ENCODE measurements at regions not wholly inside any gene's neighbourhood (a gene's known extent, or its start where the extent isn't known, plus 50 kb on each side); places are given as distances from the start of the nearest gene placed in this dataset.

DNA sequence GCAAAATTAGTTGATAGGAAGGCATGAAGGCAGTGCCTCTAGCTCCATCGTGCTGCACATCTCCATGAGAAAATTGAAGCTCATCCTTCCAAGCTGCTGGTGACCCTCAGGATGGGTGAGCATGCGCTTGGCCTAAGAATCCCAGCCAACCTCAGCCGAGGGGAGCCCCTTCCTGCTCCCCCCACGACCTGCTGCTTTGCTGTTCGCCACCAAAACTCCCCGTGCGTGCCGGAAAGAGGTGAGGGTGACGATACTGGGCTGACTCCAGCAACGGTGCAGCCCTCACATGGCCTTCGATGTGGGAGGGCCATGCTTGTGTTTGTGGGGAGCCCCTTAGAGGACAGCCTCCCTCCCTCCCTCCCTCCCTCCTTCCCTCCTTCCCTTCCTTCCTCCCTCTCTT is 660.9 kb downstream of the BRD1 start:
- Histone ChIP-seq H3K27ac (replicated peaks) (no peak overlapping the region), H3K4me3 (replicated peaks; ENCODE audit: insufficient read depth, low read length) (no peak overlapping the region), H3K27me3 (ENCODE audit: insufficient read depth, poor library complexity, severe bottlenecking) (no peaks in the 10 kb centered on the region)
- TF ChIP-seq, protein P1, sequence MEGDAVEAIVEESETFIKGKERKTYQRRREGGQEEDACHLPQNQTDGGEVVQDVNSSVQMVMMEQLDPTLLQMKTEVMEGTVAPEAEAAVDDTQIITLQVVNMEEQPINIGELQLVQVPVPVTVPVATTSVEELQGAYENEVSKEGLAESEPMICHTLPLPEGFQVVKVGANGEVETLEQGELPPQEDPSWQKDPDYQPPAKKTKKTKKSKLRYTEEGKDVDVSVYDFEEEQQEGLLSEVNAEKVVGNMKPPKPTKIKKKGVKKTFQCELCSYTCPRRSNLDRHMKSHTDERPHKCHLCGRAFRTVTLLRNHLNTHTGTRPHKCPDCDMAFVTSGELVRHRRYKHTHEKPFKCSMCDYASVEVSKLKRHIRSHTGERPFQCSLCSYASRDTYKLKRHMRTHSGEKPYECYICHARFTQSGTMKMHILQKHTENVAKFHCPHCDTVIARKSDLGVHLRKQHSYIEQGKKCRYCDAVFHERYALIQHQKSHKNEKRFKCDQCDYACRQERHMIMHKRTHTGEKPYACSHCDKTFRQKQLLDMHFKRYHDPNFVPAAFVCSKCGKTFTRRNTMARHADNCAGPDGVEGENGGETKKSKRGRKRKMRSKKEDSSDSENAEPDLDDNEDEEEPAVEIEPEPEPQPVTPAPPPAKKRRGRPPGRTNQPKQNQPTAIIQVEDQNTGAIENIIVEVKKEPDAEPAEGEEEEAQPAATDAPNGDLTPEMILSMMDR (IDR thresholded peaks at IDR 0.05; ENCODE audit: insufficient read depth, low read length): no peak
- DNase-seq (ENCODE audit: low read depth in 1 of 2, low spot score in 1 of 2): no peak

DNA sequence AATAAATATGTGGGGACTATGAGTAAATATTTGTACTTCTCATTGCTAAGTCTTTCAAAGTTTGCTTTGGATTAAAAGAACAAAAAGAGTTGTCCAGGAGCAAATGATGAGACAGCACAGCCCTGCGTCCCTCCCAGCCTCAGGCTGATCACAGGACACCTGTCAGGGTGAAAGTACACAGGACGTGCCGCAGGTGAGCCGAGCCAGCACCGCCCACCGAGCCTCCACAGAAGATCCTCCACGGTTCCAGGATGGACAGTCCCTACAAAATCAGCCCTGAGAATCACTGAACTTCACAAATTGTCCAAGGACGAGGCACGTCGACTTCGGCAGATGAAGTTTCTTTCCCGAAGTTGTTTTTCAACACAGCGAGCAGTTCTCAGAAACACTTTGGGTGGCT is 661.5 kb downstream of the BRD1 start:
- Histone ChIP-seq H3K4me3 (replicated peaks; ENCODE audit: insufficient read depth, low read length) (no peak overlapping the region), H3K27me3 (ENCODE audit: insufficient read depth, poor library complexity, severe bottlenecking) (no peaks in the 10 kb centered on the region), H3K27ac (replicated peaks) (no peak overlapping the region)
- no peak for DNase-seq (ENCODE audit: low read depth in 1 of 2, low spot score in 1 of 2)
- TF ChIP-seq, protein P1 (IDR thresholded peaks at IDR 0.05; ENCODE audit: insufficient read depth, low read length): no peak
- TF ChIP-seq GABPA (IDR thresholded peaks at IDR 0.05; ENCODE audit: low read depth) (no peak), POLR2AphosphoS5 (IDR thresholded peaks at IDR 0.05; ENCODE audit: low read depth) (no peak), SPI1 (IDR thresholded peaks at IDR 0.05; ENCODE audit: borderline replicate concordance, low read depth) (no peak)
- TF ChIP-seq, protein P2, sequence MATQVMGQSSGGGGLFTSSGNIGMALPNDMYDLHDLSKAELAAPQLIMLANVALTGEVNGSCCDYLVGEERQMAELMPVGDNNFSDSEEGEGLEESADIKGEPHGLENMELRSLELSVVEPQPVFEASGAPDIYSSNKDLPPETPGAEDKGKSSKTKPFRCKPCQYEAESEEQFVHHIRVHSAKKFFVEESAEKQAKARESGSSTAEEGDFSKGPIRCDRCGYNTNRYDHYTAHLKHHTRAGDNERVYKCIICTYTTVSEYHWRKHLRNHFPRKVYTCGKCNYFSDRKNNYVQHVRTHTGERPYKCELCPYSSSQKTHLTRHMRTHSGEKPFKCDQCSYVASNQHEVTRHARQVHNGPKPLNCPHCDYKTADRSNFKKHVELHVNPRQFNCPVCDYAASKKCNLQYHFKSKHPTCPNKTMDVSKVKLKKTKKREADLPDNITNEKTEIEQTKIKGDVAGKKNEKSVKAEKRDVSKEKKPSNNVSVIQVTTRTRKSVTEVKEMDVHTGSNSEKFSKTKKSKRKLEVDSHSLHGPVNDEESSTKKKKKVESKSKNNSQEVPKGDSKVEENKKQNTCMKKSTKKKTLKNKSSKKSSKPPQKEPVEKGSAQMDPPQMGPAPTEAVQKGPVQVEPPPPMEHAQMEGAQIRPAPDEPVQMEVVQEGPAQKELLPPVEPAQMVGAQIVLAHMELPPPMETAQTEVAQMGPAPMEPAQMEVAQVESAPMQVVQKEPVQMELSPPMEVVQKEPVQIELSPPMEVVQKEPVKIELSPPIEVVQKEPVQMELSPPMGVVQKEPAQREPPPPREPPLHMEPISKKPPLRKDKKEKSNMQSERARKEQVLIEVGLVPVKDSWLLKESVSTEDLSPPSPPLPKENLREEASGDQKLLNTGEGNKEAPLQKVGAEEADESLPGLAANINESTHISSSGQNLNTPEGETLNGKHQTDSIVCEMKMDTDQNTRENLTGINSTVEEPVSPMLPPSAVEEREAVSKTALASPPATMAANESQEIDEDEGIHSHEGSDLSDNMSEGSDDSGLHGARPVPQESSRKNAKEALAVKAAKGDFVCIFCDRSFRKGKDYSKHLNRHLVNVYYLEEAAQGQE (IDR thresholded peaks at IDR 0.05; ENCODE audit: insufficient replicate concordance, low read depth): no peak

DNA sequence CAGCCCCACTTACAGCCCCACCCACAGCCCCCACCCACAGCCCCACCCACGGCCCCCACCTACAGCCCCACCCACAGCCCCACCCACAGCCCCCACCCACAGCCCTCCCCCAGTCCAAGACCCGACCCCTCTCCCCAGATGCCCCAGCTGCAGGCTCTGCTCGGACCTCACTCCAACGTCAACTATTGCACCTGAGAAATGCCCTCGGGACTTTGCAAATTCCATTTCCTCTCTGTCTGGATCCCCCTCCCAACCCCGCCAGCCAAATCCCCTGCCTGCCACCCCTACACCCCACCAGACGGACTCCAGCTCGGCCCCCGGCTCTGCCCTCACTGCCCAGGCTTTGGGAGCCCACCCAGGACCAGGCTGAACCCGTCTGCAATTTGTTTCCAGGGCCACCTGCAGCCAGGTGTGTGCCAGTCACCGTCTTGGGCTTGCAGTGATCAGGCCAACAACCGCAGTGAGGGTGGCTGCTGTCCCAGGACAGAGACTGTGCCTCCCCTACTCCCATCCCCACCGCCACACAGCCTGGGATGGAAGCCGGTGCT is 662.8 kb downstream of the BRD1 start:
- no peak for DNase-seq (ENCODE audit: low read depth in 1 of 2, low spot score in 1 of 2)
- no peak for TF ChIP-seq GABPA (IDR thresholded peaks at IDR 0.05; ENCODE audit: low read depth)
- TF ChIP-seq, protein P1 (IDR thresholded peaks at IDR 0.05; ENCODE audit: insufficient read depth, low read length): no peak
- no peak for TF ChIP-seq POLR2AphosphoS5 (IDR thresholded peaks at IDR 0.05; ENCODE audit: low read depth)
- TF ChIP-seq, protein P2 (IDR thresholded peaks at IDR 0.05; ENCODE audit: insufficient replicate concordance, low read depth): no peak
- no peak for TF ChIP-seq SPI1 (IDR thresholded peaks at IDR 0.05; ENCODE audit: borderline replicate concordance, low read depth)
- H3K27ac ChIP-seq (replicated peaks): no peak overlapping the region
- H3K27me3 ChIP-seq (ENCODE audit: insufficient read depth, poor library complexity, severe bottlenecking): no peaks in the 10 kb centered on the region
- no peak overlapping the region for H3K4me3 ChIP-seq (replicated peaks; ENCODE audit: insufficient read depth, low read length)

Data from HL-60 (cell line).